SW480 (cell line): ENCODE measurements at regions not wholly inside any gene's neighbourhood (a gene's known extent, or its start where the extent isn't known, plus 50 kb on each side); places are given as distances from the start of the nearest gene placed in this dataset.
A peak's percentile ranks its signal among the peaks of the same experiment; 100 is the strongest.

Source experiments
- DNase-seq: peaks from one replicate; pipeline ENCODE4 v3.0.0-alpha.2; 2016; ENCODE audit warnings: low spot score

DNA sequence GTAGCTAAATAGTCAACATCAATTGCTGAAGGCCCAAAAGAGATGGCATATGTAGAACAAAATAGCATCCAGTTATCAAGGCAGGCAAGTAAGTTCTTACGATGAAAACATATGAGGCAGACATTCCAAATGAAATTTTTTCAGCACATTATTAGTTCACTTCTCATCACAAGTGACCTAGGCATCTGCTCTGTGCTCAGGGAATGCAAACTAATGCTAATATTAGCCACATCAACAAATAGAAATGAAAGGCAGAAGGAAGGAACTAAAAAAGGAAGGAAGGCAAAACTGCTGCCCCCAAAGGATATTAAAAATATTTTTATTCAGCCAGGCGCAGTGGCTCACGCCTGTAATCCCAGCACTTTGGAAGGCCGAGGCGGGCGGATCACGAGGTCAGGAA is 51.2 kb upstream of the ROCK1 start:
- no peak for DNase-seq

- no peak for DNase-seq
These were observed 52.3 kb upstream of the ROCK1 start for GRCh38 chr18:21163647-21164547.

DNA sequence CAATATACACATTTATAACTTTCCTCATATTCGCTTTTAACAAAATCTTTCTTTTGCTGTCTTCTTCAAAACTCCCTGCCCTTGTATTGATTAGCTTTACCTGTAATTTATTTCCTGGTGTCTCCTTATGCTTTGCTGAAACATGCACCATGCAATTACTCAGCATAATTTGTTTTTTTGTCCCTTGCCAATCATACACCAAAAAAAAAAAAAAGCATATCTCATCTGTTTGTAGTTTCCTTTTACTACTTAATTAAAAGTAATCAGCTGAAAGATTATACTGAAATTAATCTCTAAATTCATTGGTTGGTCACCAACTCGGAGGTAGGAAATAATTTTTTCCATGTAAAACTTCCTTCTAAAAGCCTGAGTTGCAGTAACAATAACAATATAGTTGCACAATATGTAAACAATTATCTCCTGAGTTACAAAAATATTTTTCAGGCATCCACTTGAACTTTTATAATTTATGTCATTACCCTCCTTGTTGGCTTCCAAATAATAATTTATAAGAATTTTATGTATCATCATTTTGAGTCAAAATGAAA is 53.0 kb upstream of the ROCK1 start:
- DNase-seq, result no peak

DNA sequence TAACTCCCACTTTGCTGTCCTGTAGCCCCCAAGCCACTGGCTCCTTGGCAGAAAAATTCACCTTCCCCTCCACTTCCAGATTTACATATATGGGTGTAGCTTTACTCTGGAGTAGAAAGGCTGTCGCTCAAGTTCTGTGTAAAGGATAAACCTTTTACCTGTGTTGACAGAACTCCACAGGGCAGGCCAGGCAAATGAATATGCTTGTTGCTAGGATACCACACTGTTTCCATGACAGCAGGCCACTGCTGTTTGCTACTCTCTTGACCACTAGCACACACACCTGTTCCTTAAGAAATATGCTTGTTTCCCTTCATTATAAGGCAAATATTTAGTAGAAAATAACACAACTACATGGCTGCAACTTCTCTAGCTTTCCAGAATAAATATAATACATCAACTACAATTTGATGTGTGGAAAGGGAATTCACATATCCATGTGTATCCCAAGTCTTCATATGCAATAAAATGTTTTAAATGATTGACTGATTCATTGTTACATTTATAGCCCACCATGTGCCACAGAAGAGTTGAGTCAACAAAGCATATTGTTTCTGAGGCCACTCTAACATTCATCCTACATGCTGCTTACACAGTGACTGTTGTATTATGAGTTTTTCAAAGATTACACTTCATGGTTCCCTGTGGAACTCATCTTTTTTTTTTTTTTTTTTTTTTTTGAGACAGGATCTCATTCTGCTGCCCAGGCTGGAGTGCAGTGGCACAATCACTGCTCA is 56.2 kb upstream of the ROCK1 start:
- DNase-seq, result peak; percentile 35

DNA sequence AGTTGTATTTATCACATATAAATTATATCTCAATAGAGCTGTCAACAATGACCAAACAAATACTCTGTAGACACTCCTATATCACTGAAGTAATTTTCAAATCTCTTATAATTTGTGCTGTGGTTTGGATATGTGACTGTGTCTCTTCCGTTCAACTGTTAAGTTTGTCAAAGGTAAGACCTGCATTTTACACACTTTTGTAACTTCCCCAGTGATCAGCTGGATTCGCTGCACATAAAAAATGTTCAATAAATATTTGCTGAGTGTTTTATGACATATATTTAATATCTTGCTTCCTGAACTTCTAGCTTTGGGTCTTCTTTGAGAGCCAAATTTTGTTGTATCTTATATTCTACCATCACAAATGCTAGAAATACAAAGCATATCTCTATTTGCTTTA is 57.3 kb upstream of the ROCK1 start:
- no peak for DNase-seq

DNA sequence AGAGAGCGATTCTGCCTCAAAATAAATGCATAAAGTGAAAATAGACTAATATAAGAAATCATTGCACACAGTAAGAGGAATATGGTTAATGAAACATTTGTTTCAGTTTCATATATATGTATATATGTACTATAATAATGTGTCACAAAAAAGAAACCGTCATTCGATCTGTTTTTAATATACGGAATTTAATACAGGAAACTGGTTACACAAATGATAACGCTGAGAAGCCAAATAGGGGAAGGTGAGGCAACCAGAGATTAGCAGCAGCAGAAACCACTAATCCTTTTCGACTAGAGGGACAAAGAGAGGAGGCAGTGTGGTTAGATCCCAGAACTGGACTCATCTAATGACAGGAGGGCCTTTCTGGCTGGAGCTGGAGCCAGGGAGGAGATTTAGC is 64.2 kb upstream of the GREB1L start:
- DNase-seq, result no peak

DNA sequence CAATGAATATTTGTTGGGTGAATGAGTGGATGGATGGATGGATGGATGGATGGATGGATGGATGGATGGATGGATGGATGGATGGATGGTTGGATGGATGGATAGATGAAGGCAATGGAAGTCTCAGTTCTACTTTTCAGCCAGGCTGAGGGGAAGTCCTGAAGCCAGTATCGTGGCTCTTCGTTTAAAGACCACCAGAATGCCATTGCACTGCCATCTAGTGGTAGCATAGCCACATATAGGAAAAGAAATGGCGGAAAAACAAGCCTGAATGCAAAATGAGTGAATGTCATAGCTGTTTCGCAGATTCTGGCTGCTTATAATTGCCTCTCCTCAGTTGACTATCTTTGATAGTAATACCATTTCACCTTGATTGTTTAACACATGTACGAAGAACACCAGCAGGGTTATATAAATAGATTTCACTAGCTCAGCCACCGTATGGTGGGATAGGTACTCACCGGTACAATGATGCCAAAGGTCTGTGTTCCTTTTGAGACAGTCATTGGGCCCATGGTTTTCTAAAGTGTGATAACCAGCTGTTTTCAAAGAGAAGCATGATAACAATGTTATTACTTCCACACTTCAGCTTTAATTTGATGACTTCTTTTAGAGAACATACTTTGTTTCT is 62.3 kb upstream of the GREB1L start:
- DNase-seq, result peak; percentile 50

DNA sequence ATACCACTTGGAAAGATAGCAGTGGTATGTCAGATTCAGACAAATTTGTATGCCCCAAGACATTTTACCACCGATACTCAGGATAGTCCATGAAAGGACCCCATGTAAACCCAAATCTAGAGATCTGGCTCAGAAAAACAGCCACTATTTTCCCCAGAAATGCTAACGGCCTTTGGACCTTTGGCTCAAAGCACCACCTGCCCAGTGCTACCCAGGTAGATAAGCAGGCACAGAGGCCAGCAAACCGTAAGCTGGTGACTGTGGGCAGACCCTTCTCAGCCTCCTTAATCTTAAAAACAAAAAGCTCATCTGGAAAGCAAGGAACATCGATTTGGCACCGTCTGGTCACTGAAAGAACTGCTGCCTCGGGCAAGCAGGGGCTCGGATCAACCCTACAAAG is 61.4 kb upstream of the GREB1L start:
- no peak for DNase-seq

DNA sequence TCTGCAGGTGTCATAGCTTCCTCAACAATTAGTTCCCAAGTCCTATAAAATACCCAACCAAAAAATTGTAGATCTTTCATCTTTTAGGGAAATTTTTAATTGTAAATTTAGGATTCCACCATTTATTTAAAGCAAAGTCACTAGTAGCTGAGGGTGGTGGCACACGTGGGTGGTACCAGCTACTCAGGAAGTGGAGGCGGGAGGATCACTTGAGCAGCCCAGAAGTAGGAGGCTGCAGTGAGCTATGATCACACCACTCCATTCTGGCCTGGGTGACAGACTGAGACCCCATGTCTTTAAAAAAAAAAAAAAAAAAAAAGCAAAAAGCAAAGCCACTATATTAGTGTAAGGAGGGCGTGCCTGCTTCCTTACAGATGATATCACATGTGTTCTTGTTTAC is 60.3 kb upstream of the GREB1L start:
- DNase-seq, result no peak

DNA sequence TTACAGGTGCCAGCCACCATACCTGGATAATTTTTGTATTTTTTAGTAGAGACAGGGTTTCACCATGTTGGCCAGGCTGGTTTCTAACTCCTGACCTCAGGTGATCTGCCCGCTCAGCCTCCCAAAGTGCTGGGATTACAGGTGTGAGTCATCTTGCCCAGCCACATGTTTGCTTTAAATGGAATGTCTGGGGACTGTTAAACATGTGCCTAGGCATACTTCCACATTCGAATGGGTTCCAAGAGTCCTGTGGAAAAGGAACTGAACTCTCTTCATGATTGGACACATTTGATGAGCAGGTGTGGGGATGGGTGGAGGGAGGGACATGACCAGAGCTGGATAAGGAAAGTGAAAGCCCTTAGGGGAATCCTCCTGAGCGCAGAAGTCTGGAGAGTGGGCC is 58.4 kb upstream of the GREB1L start:
- no peak for DNase-seq

DNA sequence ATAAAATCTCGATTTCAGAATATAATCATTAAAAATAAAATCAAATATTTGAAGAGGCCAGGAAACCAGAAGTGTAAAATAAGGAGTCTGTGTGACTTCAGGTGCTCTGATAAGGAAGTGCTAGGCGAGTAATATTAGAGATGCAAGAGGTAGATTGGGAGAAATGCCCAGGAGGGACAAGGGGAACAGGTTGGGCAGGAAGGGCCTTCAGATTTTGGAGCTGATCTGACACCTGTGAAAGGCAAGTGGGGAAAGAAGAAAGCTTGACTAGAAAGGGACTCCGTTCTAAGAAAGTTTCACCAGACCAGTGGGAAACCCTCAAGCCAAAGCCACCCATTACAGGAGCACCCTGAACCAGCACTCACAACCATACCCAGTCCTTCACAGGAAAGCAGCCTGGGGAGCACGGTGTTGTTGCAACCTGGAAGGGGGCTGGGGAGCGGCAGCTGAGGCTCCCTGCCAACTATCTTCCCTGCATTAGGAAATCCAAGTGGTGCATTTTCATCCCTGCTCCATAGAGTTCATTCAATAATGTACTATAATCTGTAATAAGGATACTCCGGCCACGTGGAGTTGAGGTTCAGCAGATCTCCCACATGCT is 57.5 kb upstream of the GREB1L start:
- no peak for DNase-seq

GRCh38 chr18:21187886-21188285 is 54.1 kb upstream of the GREB1L start:
- DNase-seq, result no peak

- DNase-seq, result peak; percentile 33
These were observed 50.3 kb upstream of the GREB1L start for GRCh38 chr18:21191596-21192307.
